Erythroblast (primary cell): ENCODE measurements at regions not wholly inside any gene's neighbourhood (a gene's known extent, or its start where the extent isn't known, plus 50 kb on each side); places are given as distances from the start of the nearest gene placed in this dataset.

Source experiments
- GATA1 ChIP-seq: IDR thresholded peaks from 2 replicates; pipeline ENCODE4 v1.6.1; 2011; ENCODE audit warnings: low read depth, mild to moderate bottlenecking, control low read depth, low read length, moderate library complexity
- POLR2A ChIP-seq: IDR thresholded peaks from 2 replicates; pipeline ENCODE4 v1.6.1; 2011; ENCODE audit warnings: mild to moderate bottlenecking, low read length

GRCh38 chr3:7950890-7951289 lies 550.7 kb upstream of the LMCD1 start:
- no peak for TF ChIP-seq POLR2A
- no peak for TF ChIP-seq GATA1
